ENCODE measurements at regions not wholly inside any gene's neighbourhood (a gene's known extent, or its start where the extent isn't known, plus 50 kb on each side); places are given as distances from the start of the nearest gene placed in this dataset.
"Not testable (repeated sequence)": the region's sequence is repeated elsewhere in the genome, so short reads cannot be mapped to it uniquely, and the experiment has no call there.

- DNase-seq (ENCODE audit: low read depth), result no peak
- no peak overlapping the region for H3K4me3 ChIP-seq (ENCODE audit: low read depth, low read length)
Observed at GRCh38 chr13:94829185-94829836, 117.0 kb upstream of the SOX21 start.

- DNase-seq (ENCODE audit: low read depth), result no peak
- H3K4me3 ChIP-seq (ENCODE audit: low read depth, low read length), result no peak overlapping the region
Observed at GRCh38 chr13:94827566-94827965, 115.2 kb upstream of the SOX21 start.

- H3K4me3 ChIP-seq (ENCODE audit: low read depth, low read length), result no peak overlapping the region
- peak; percentile 63 for DNase-seq (ENCODE audit: low read depth)
Observed at GRCh38 chr13:94825507-94825906, 113.2 kb upstream of the SOX21 start.

- no peak overlapping the region for H3K4me3 ChIP-seq (ENCODE audit: low read depth, low read length)
- DNase-seq (ENCODE audit: low read depth), result no peak
Observed at GRCh38 chr13:94824601-94825000, 112.3 kb upstream of the SOX21 start.

- H3K4me3 ChIP-seq (ENCODE audit: low read depth, low read length), result no peak overlapping the region
- no peak for DNase-seq (ENCODE audit: low read depth)
Observed at GRCh38 chr13:94822356-94822755, 110.0 kb upstream of the SOX21 start.

- H3K4me3 ChIP-seq (ENCODE audit: low read depth, low read length), result no peak overlapping the region
- DNase-seq (ENCODE audit: low read depth), result no peak
Observed at GRCh38 chr13:94816256-94816655, 103.9 kb upstream of the SOX21 start.

- no peak overlapping the region for H3K4me3 ChIP-seq (ENCODE audit: low read depth, low read length)
- DNase-seq (ENCODE audit: low read depth), result no peak
Observed at GRCh38 chr13:94813920-94814475, 101.7 kb upstream of the SOX21 start.

GRCh38 chr13:94811753-94812152 lies 99.4 kb upstream of the SOX21 start:
- DNase-seq (ENCODE audit: low read depth), result no peak
- H3K4me3 ChIP-seq (ENCODE audit: low read depth, low read length), result no peak overlapping the region

GRCh38 chr13:94800423-94800822 lies 88.1 kb upstream of the SOX21 start:
- DNase-seq (ENCODE audit: low read depth), result no peak
- no peak overlapping the region for H3K4me3 ChIP-seq (ENCODE audit: low read depth, low read length)

GRCh38 chr13:94799299-94799698 lies 87.0 kb upstream of the SOX21 start:
- DNase-seq (ENCODE audit: low read depth), result no peak
- no peak overlapping the region for H3K4me3 ChIP-seq (ENCODE audit: low read depth, low read length)

GRCh38 chr13:94798738-94799137 lies 86.4 kb upstream of the SOX21 start:
- DNase-seq (ENCODE audit: low read depth), result no peak
- no peak overlapping the region for H3K4me3 ChIP-seq (ENCODE audit: low read depth, low read length)

- DNase-seq (ENCODE audit: low read depth), result no peak
- H3K4me3 ChIP-seq (ENCODE audit: low read depth, low read length), result no peak overlapping the region
Observed at GRCh38 chr13:94795292-94795691, 82.9 kb upstream of the SOX21 start.

- H3K4me3 ChIP-seq (ENCODE audit: low read depth, low read length); DNase-seq (ENCODE audit: low read depth): not testable (repeated sequence)
Observed at GRCh38 chr13:94786246-94786645, 73.9 kb upstream of the SOX21 start.

GRCh38 chr13:94784066-94784465 lies 71.7 kb upstream of the SOX21 start:
- H3K4me3 ChIP-seq (ENCODE audit: low read depth, low read length), result no peak overlapping the region
- peak; percentile 18 for DNase-seq (ENCODE audit: low read depth)

- DNase-seq (ENCODE audit: low read depth), result no peak
- H3K4me3 ChIP-seq (ENCODE audit: low read depth, low read length), result no peak overlapping the region
Observed at GRCh38 chr13:94783489-94783888, 71.1 kb upstream of the SOX21 start.

- H3K4me3 ChIP-seq (ENCODE audit: low read depth, low read length), result no peak overlapping the region
- no peak for DNase-seq (ENCODE audit: low read depth)
Observed at GRCh38 chr13:94780421-94780820, 68.1 kb upstream of the SOX21 start.

- DNase-seq (ENCODE audit: low read depth), result no peak
- no peak overlapping the region for H3K4me3 ChIP-seq (ENCODE audit: low read depth, low read length)
Observed at GRCh38 chr13:94778986-94779385, 66.6 kb upstream of the SOX21 start.

- DNase-seq (ENCODE audit: low read depth), result no peak
- no peak overlapping the region for H3K4me3 ChIP-seq (ENCODE audit: low read depth, low read length)
Observed at GRCh38 chr13:94778585-94778984, 66.2 kb upstream of the SOX21 start.

GRCh38 chr13:94776956-94777355 lies 64.6 kb upstream of the SOX21 start:
- DNase-seq (ENCODE audit: low read depth), result no peak
- no peak overlapping the region for H3K4me3 ChIP-seq (ENCODE audit: low read depth, low read length)

- no peak for DNase-seq (ENCODE audit: low read depth)
- no peak overlapping the region for H3K4me3 ChIP-seq (ENCODE audit: low read depth, low read length)
Observed at GRCh38 chr13:94776300-94776699, 64.0 kb upstream of the SOX21 start.

GRCh38 chr13:94765814-94766213 lies 53.5 kb upstream of the SOX21 start:
- no peak overlapping the region for H3K4me3 ChIP-seq (ENCODE audit: low read depth, low read length)
- no peak for DNase-seq (ENCODE audit: low read depth)
